ENCODE measurements at regions not wholly inside any gene's neighbourhood (a gene's known extent, or its start where the extent isn't known, plus 50 kb on each side); places are given as distances from the start of the nearest gene placed in this dataset.

DNA sequence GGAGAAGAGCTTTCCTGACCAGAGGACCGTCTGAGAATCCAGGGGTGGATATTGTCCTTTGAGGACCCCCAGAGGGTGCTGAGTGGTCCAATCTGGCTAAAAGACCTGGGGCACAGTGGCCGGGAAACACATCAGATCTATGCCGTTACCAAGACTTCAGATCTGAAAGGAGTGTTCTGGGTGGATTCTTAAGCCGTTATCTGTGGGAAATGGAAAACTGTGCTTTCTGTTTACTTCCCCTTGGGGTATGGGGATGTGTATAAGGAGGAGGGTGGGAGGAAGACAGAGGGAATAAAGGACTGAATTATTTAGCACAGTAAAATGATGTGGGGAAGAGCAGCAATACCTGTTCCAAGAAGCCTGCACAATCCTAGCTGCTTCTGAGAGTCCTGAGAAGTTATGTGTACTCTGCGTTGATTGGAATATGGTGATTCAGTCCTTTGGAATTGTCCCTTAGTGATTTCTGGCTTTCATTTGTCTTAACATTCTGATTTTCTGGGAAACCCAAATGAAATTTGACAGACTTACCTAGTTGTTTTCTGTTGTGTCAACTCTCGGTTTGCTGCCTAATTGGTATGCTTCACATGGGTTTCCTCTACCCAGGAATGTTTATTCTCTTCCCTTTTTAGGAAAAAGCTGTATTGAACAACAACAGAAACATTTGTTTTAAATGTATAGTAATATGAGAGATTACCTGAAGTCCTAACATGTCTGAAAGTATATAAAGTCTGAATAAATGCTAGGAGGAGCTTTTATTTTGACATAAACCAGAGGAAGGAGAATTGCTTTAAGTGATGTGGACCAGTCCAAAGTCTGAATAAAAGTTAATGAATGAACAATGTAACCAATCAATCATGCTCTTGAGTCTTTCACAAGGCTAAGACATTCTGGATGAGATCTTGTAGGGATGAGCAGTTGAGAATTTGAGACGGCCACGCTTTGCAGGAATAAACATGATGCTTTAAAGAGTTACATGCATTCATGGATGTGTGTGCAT lies 427.1 kb upstream of the C2CD4B start:
- TF ChIP-seq, protein P1, sequence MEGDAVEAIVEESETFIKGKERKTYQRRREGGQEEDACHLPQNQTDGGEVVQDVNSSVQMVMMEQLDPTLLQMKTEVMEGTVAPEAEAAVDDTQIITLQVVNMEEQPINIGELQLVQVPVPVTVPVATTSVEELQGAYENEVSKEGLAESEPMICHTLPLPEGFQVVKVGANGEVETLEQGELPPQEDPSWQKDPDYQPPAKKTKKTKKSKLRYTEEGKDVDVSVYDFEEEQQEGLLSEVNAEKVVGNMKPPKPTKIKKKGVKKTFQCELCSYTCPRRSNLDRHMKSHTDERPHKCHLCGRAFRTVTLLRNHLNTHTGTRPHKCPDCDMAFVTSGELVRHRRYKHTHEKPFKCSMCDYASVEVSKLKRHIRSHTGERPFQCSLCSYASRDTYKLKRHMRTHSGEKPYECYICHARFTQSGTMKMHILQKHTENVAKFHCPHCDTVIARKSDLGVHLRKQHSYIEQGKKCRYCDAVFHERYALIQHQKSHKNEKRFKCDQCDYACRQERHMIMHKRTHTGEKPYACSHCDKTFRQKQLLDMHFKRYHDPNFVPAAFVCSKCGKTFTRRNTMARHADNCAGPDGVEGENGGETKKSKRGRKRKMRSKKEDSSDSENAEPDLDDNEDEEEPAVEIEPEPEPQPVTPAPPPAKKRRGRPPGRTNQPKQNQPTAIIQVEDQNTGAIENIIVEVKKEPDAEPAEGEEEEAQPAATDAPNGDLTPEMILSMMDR (IDR thresholded peaks at IDR 0.05): no peak
- TF ChIP-seq ZFX (IDR thresholded peaks at IDR 0.05; ENCODE audit: borderline replicate concordance): no peak

Data from 22Rv1 (cell line).